ENCODE measurements at regions not wholly inside any gene's neighbourhood (a gene's known extent, or its start where the extent isn't known, plus 50 kb on each side); places are given as distances from the start of the nearest gene placed in this dataset.

- TF ChIP-seq ATF3 (IDR thresholded peaks at IDR 0.05) (no peak), EGR1 (IDR thresholded peaks at IDR 0.05; ENCODE audit: low read depth in 2 of 2) (no peak), REST (IDR thresholded peaks at IDR 0.05) (no peak)
- H3K4me1 ChIP-seq (ENCODE audit: control insufficient read depth in 4 of 4, insufficient read depth in 4 of 4, low read length in 3 of 4), result no peaks in the 10 kb centered on the region
- no peak for DNase-seq (ENCODE audit: low spot score)
- H3K27ac ChIP-seq (ENCODE audit: low read depth in 1 of 2, low read length in 2 of 2), result no peak overlapping the region
- H3K27me3 ChIP-seq (ENCODE audit: control insufficient read depth in 4 of 4, insufficient read depth in 4 of 4, low read length in 3 of 4), result no peaks in the 10 kb centered on the region
- H3K36me3 ChIP-seq (ENCODE audit: control insufficient read depth in 4 of 4, insufficient read depth in 3 of 4, low read depth in 1 of 4, low read length in 3 of 4), result no peaks in the 10 kb centered on the region
- no peak overlapping the region for H3K9ac ChIP-seq (ENCODE audit: low read depth in 1 of 2, low read length in 2 of 2)
- H3K9me3 ChIP-seq (ENCODE audit: control insufficient read depth in 4 of 4, low read length in 3 of 4), result no peaks in the 10 kb centered on the region
- H3K4me3 ChIP-seq (ENCODE audit: low read depth in 1 of 3, low read length in 3 of 3), result no peak overlapping the region
- 61% methylated on average over 2 of the region's 2 CpGs for WGBS
Measured at GRCh38 chr5:124398460-124398859, 348.0 kb downstream of the ZNF608 start.

- 91% methylated on average over 2 of the region's 2 CpGs for WGBS
- H3K27ac ChIP-seq (ENCODE audit: low read depth in 1 of 2, low read length in 2 of 2), result no peak overlapping the region
- no peak for TF ChIP-seq SP1 (IDR thresholded peaks at IDR 0.05)
- no peak for TF ChIP-seq MAX (IDR thresholded peaks at IDR 0.05)
- no peak for TF ChIP-seq RXRA (IDR thresholded peaks at IDR 0.05)
- TF ChIP-seq HNF4G (IDR thresholded peaks at IDR 0.05), result no peak
- TF ChIP-seq YY1 (IDR thresholded peaks at IDR 0.05), result no peak
- TF ChIP-seq TAF1 (conservative IDR thresholded peaks at IDR 0.05), result no peak
- no peak for TF ChIP-seq ATF3 (IDR thresholded peaks at IDR 0.05)
- TF ChIP-seq GABPA (IDR thresholded peaks at IDR 0.05 in 1 of 2, conservative IDR thresholded peaks at IDR 0.05 in 1 of 2), result no peak
- H3K4me3 ChIP-seq (ENCODE audit: low read depth in 1 of 3, low read length in 3 of 3), result no peak overlapping the region
- H3K36me3 ChIP-seq (ENCODE audit: control insufficient read depth in 4 of 4, insufficient read depth in 3 of 4, low read depth in 1 of 4, low read length in 3 of 4), result no peaks in the 10 kb centered on the region
- DNase-seq (ENCODE audit: low spot score), result no peak
- no peaks in the 10 kb centered on the region for H3K4me1 ChIP-seq (ENCODE audit: control insufficient read depth in 4 of 4, insufficient read depth in 4 of 4, low read length in 3 of 4)
- H3K9me3 ChIP-seq (ENCODE audit: control insufficient read depth in 4 of 4, low read length in 3 of 4), result no peaks in the 10 kb centered on the region
- no peaks in the 10 kb centered on the region for H3K27me3 ChIP-seq (ENCODE audit: control insufficient read depth in 4 of 4, insufficient read depth in 4 of 4, low read length in 3 of 4)
- no peak overlapping the region for H3K9ac ChIP-seq (ENCODE audit: low read depth in 1 of 2, low read length in 2 of 2)
Measured at GRCh38 chr5:124397317-124397716, 349.1 kb downstream of the ZNF608 start.

- no peak for TF ChIP-seq YY1 (IDR thresholded peaks at IDR 0.05)
- TF ChIP-seq FOXA1 (IDR thresholded peaks at IDR 0.05), result no peak
- TF ChIP-seq RXRA (IDR thresholded peaks at IDR 0.05), result no peak
- no peak for TF ChIP-seq JUND (IDR thresholded peaks at IDR 0.05)
- TF ChIP-seq FOXA2 (IDR thresholded peaks at IDR 0.05), result no peak
- no peak for TF ChIP-seq TAF1 (conservative IDR thresholded peaks at IDR 0.05)
- no peak overlapping the region for H3K27ac ChIP-seq (ENCODE audit: low read depth in 1 of 2, low read length in 2 of 2)
- WGBS, result 79% methylated on average over 5 of the region's 5 CpGs
Measured at GRCh38 chr5:124395926-124396325, 350.5 kb downstream of the ZNF608 start.

More at GRCh38 chr5:124395926-124396325, 350.5 kb downstream of the ZNF608 start:
- H3K27me3 ChIP-seq (ENCODE audit: control insufficient read depth in 4 of 4, insufficient read depth in 4 of 4, low read length in 3 of 4), result no peaks in the 10 kb centered on the region
- no peaks in the 10 kb centered on the region for H3K4me1 ChIP-seq (ENCODE audit: control insufficient read depth in 4 of 4, insufficient read depth in 4 of 4, low read length in 3 of 4)
- H3K9me3 ChIP-seq (ENCODE audit: control insufficient read depth in 4 of 4, low read length in 3 of 4), result no peaks in the 10 kb centered on the region
- DNase-seq (ENCODE audit: low spot score), result no peak
- H3K9ac ChIP-seq (ENCODE audit: low read depth in 1 of 2, low read length in 2 of 2), result no peak overlapping the region
- no peak overlapping the region for H3K4me3 ChIP-seq (ENCODE audit: low read depth in 1 of 3, low read length in 3 of 3)
- H3K36me3 ChIP-seq (ENCODE audit: control insufficient read depth in 4 of 4, insufficient read depth in 3 of 4, low read depth in 1 of 4, low read length in 3 of 4), result no peaks in the 10 kb centered on the region
